Thyroid gland (tissue), 4 donors: ENCODE measurements at regions not wholly inside any gene's neighbourhood (a gene's known extent, or its start where the extent isn't known, plus 50 kb on each side); places are given as distances from the start of the nearest gene placed in this dataset.

Source experiments
- DNase-seq, 2 donors: peaks; one replicate each; pipeline ENCODE4 v3.0.0-alpha.2; 2019
- H3K27ac ChIP-seq, 3 donors: fragments of 200-600 bp; sonication (generic); 1 replicate in 2 of 3; 2 replicates in 1 of 3; pipeline ENCODE4 v1.5.1; 2016 to 2019; ENCODE audit warnings: mild to moderate bottlenecking in 1 of 3, moderate library complexity in 1 of 3
- H3K27me3 ChIP-seq: fragments of 200-600 bp; sonication (generic); one replicate; pipeline ENCODE4 v1.5.1; 2019
- H3K36me3 ChIP-seq, 2 donors: fragments of 200-600 bp; sonication (generic); one replicate each; pipeline ENCODE4 v1.5.1; 2016 to 2019
- H3K4me1 ChIP-seq, 2 donors: fragments of 200-600 bp; sonication (generic); one replicate each; pipeline ENCODE4 v1.5.1; 2017 to 2019
- H3K4me3 ChIP-seq, 3 donors: fragments of 200-600 bp; sonication (generic); replicated peaks in 1 of 3; 1 replicate in 2 of 3; 2 replicates in 1 of 3; pipeline ENCODE4 v1.5.1; 2016; ENCODE audit warnings: mild to moderate bottlenecking in 1 of 3
- H3K9me3 ChIP-seq: fragments of 200-600 bp; sonication (generic); one replicate; pipeline ENCODE4 v1.5.1; 2017
- POLR2A ChIP-seq, 2 donors: fragments of 450-650 bp; IDR thresholded peaks; one replicate each; pipeline ENCODE4 v1.6.1; 2017; ENCODE audit warnings: antibody characterized with exemption in 2 of 2, mild to moderate bottlenecking in 2 of 2, moderate library complexity in 1 of 2
- WGBS, 2 donors: methylation state at CpG; one replicate each; pipeline ENCODE4 v1.1.5; 2017; 5-methylcytosine and 5-hydroxymethylcytosine counted together
- intact Hi-C: fragments of 100-400 bp; cut with DNase I; formaldehyde crosslinking; loops from one replicate; pipeline ENCODE4 v1.15.1; 2023
- TF ChIP-seq, protein P1 (sequence below), 6 experiments: fragments of 200-600 bp in 3 of 6; fragments of 450-650 bp in 3 of 6; sonication (generic) in 3 of 6; IDR thresholded peaks; one replicate each; pipeline ENCODE4 v1.5.1; 2016 to 2019; ENCODE audit warnings: antibody characterized with exemption in 6 of 6, mild to moderate bottlenecking in 2 of 6, inconsistent platforms in 1 of 6, moderate library complexity in 1 of 6

DNA sequence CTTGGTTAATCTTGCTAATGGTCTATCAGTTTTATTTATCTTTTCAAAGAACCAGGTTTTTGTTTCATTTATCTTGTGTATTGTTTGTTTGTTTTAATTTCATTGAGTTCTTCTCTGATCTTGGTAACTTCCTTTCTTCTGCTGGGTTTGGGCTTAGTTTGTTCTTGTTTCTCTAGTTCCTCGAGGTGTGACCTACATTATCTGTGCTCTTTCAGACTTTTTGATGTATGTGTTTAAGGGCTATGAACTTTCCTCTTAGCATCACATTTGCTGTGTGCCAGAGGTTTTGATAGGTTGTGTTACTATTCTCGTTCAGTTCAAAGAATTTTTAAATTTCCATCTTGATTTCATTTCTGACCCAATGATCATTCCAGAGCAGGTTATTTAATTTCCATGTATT lies 365.4 kb upstream of the GATB start:
- intact Hi-C loops: no loop called here
- TF ChIP-seq, protein P1, sequence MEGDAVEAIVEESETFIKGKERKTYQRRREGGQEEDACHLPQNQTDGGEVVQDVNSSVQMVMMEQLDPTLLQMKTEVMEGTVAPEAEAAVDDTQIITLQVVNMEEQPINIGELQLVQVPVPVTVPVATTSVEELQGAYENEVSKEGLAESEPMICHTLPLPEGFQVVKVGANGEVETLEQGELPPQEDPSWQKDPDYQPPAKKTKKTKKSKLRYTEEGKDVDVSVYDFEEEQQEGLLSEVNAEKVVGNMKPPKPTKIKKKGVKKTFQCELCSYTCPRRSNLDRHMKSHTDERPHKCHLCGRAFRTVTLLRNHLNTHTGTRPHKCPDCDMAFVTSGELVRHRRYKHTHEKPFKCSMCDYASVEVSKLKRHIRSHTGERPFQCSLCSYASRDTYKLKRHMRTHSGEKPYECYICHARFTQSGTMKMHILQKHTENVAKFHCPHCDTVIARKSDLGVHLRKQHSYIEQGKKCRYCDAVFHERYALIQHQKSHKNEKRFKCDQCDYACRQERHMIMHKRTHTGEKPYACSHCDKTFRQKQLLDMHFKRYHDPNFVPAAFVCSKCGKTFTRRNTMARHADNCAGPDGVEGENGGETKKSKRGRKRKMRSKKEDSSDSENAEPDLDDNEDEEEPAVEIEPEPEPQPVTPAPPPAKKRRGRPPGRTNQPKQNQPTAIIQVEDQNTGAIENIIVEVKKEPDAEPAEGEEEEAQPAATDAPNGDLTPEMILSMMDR (IDR thresholded peaks at IDR 0.05): no peak
- no peak for TF ChIP-seq POLR2A (IDR thresholded peaks at IDR 0.05)
- DNase-seq: no peak
- H3K4me3 ChIP-seq: no peak overlapping the region
- no peak overlapping the region for H3K27ac ChIP-seq
- H3K27me3 ChIP-seq: no peaks in the 10 kb centered on the region
- H3K4me1 ChIP-seq: no peaks in the 10 kb centered on the region
- H3K36me3 ChIP-seq: no peaks in the 10 kb centered on the region
- H3K9me3 ChIP-seq: no peaks in the 10 kb centered on the region
- WGBS, 2 donors: 86 to 87% methylated on average over 2 of the region's 2 CpGs

DNA sequence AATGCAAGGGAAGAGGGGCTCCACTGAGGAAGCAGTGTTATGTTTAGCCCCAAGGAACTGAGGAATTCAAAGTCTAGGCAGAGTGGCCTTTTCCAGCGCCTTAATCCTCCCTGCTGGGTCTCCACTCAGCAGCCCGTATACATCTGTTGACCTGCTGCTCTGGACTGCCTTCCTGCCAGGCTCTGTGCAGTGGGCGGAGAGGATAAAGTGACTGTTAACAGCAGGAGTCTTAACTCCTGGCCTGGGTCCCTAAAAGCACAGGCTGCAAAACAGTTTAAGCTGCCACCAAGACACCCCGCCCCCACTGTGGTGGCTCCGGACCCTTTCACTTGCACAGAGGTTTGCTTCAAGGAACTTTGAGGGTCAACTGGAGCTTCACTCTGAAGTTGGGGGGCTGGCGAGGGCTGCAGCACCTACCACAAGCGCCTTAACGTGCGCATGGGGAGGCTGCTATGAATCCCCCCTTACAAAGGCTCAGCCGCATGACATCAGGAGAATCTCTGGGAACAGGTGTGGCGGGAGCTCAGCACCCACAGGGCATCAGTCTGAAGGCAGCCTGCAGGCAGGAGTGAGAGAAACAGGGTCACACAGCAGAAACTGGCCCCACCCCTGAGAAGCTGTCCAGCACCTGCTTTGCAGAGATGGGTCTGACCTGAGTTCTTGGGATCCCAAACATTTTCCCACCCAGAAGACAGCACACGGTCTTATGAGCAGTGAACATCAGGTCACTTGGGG lies 358.2 kb upstream of the GATB start:
- H3K36me3 ChIP-seq: no peaks in the 10 kb centered on the region
- no peak for DNase-seq
- no peak overlapping the region for H3K27ac ChIP-seq
- intact Hi-C loops: no loop called here
- no peaks in the 10 kb centered on the region for H3K4me1 ChIP-seq
- H3K27me3 ChIP-seq: no peaks in the 10 kb centered on the region
- no peak overlapping the region for H3K4me3 ChIP-seq
- 84 to 87% methylated on average over 11 to 12 of the region's 12 CpGs for WGBS, 2 donors
- TF ChIP-seq, protein P1 (IDR thresholded peaks at IDR 0.05): no peak
- no peak for TF ChIP-seq POLR2A (IDR thresholded peaks at IDR 0.05)
- no peaks in the 10 kb centered on the region for H3K9me3 ChIP-seq

DNA sequence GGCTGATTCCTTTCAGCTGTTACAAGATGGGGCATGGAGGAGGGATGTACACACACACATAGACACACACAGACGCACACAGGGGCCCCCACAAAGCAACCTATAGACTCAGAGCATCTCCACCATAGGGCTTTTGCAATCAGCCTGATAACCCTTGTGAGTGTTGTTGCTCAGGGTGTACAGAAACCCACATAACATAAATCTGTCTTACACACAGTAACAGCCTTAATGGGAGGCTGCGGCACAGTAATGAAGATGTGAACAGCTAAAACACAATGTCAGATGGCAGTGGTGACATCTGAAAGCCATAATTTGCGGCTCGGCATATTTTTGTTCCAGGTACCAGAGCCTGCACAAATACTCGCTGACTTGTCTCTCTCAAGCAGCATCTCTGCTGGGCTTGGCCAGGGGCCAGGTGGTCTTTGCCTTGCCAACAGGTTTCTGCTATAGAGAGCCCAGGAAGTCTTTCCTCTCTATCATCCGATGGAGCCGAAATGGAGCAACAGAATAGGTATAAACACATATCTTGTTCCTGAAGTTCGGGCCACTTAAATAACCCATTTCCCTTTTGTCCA lies 357.2 kb upstream of the GATB start:
- TF ChIP-seq, protein P1 (IDR thresholded peaks at IDR 0.05): no peak
- no peak for TF ChIP-seq POLR2A (IDR thresholded peaks at IDR 0.05)
- intact Hi-C loops: no loop called here
- Histone ChIP-seq H3K4me3 (no peak overlapping the region), H3K27ac (no peak overlapping the region), H3K9me3 (no peaks in the 10 kb centered on the region), H3K27me3 (no peaks in the 10 kb centered on the region), H3K36me3 (no peaks in the 10 kb centered on the region), H3K4me1 (no peaks in the 10 kb centered on the region)
- WGBS, 2 donors: 79% methylated on average over 8 of the region's 8 CpGs
- DNase-seq: no peak

DNA sequence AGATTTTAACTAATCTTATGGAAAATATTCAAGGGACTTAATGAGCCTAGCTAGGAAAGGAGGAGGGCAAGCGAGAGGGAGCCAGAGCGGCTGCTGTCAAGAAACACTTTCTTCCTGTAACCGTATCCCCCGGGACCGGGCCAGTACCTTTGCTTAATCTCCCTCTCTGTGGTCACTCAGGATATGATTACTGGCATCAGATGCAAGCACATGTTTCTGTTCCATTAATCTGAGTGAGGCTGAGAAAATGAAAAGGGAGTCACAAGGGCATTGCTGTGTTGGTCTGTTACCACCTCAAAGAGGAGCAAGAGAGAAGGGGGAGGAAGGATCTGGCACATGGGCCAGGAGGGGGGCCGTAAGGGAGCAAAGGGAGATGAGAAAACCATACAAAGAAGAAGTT lies 356.7 kb upstream of the GATB start:
- H3K27ac ChIP-seq: no peak overlapping the region
- DNase-seq: no peak
- no peaks in the 10 kb centered on the region for H3K4me1 ChIP-seq
- no peaks in the 10 kb centered on the region for H3K27me3 ChIP-seq
- no peak overlapping the region for H3K4me3 ChIP-seq
- intact Hi-C loops: no loop called here
- 80 to 83% methylated on average over 6 of the region's 6 CpGs for WGBS, 2 donors
- no peaks in the 10 kb centered on the region for H3K36me3 ChIP-seq
- no peak for TF ChIP-seq POLR2A (IDR thresholded peaks at IDR 0.05)
- TF ChIP-seq, protein P1 (IDR thresholded peaks at IDR 0.05): no peak
- H3K9me3 ChIP-seq: no peaks in the 10 kb centered on the region

DNA sequence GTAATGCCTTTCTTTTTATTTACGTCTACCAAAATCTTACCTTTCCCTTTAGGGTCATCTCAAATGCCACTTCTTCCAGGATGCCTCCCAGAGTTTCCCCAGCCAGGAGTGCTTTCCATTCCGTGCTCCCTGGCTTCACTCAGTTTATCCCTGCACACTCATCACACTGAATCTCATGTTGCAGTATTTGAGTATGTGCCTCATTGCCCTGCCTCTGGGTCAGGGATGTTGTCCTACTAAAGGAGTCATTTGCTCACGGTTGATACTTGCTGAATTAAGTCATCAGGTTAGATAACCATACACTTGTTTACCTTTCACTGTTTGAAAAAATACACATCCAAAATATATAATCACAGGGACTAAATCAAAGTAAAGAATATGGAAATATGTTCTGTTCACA lies 356.2 kb upstream of the GATB start:
- no peak overlapping the region for H3K4me3 ChIP-seq
- no peaks in the 10 kb centered on the region for H3K36me3 ChIP-seq
- WGBS, 2 donors: 85 to 89% methylated on average over 3 of the region's 3 CpGs
- no peak for TF ChIP-seq POLR2A (IDR thresholded peaks at IDR 0.05)
- TF ChIP-seq, protein P1 (IDR thresholded peaks at IDR 0.05): no peak
- H3K9me3 ChIP-seq: no peaks in the 10 kb centered on the region
- H3K27me3 ChIP-seq: no peaks in the 10 kb centered on the region
- no peak for DNase-seq
- H3K27ac ChIP-seq: no peak overlapping the region
- intact Hi-C loops: no loop called here
- H3K4me1 ChIP-seq: no peaks in the 10 kb centered on the region
